ENCODE measurements at regions not wholly inside any gene's neighbourhood (a gene's known extent, or its start where the extent isn't known, plus 50 kb on each side); places are given as distances from the start of the nearest gene placed in this dataset.
"Not testable (repeated sequence)": the region's sequence is repeated elsewhere in the genome, so short reads cannot be mapped to it uniquely, and the experiment has no call there.

- no peak for DNase-seq
Observed at GRCh38 chr12:58069268-58069963, 128.0 kb downstream of the ATP23 start.

GRCh38 chr12:58071994-58072393, 130.6 kb downstream of the ATP23 start:
- DNase-seq, result no peak

- no peak for DNase-seq
Observed at GRCh38 chr12:58074259-58074658, 132.9 kb downstream of the ATP23 start.

- no peak for DNase-seq
Observed at GRCh38 chr12:58079806-58080205, 138.4 kb downstream of the ATP23 start.

GRCh38 chr12:58081488-58081887, 140.1 kb downstream of the ATP23 start:
- DNase-seq, result no peak

GRCh38 chr12:58082996-58083395, 141.6 kb downstream of the ATP23 start:
- no peak for DNase-seq

GRCh38 chr12:58086006-58086405, 144.6 kb downstream of the ATP23 start:
- DNase-seq, result no peak

GRCh38 chr12:58086930-58087329, 145.6 kb downstream of the ATP23 start:
- DNase-seq, result no peak

GRCh38 chr12:58087423-58088127, 146.2 kb downstream of the ATP23 start:
- no peak for DNase-seq

- no peak for DNase-seq
Observed at GRCh38 chr12:58089588-58089987, 148.2 kb downstream of the ATP23 start.

GRCh38 chr12:58090685-58091084, 149.3 kb downstream of the ATP23 start:
- DNase-seq, result no peak

GRCh38 chr12:58095002-58095401, 153.6 kb downstream of the ATP23 start:
- no peak for DNase-seq

- DNase-seq, result no peak
Observed at GRCh38 chr12:58097741-58098140, 156.4 kb downstream of the ATP23 start.

- DNase-seq, result no peak
Observed at GRCh38 chr12:58099476-58099875, 158.1 kb downstream of the ATP23 start.

GRCh38 chr12:58104351-58104755, 163.0 kb downstream of the ATP23 start:
- DNase-seq, result no peak

GRCh38 chr12:58105225-58106119, 164.1 kb downstream of the ATP23 start:
- no peak for DNase-seq

- DNase-seq, result no peak
Observed at GRCh38 chr12:58106195-58106594, 164.8 kb downstream of the ATP23 start.

- DNase-seq, result no peak
Observed at GRCh38 chr12:58117201-58117600, 175.8 kb downstream of the ATP23 start.

- DNase-seq, result no peak
Observed at GRCh38 chr12:58117667-58118066, 176.3 kb downstream of the ATP23 start.

GRCh38 chr12:58125761-58126160, 184.4 kb downstream of the ATP23 start:
- DNase-seq, result not testable (repeated sequence)

- DNase-seq, result no peak
Observed at GRCh38 chr12:58131986-58132755, 190.8 kb downstream of the ATP23 start.

- DNase-seq, result no peak
Observed at GRCh38 chr12:58138424-58138823, 197.1 kb downstream of the ATP23 start.

- DNase-seq, result no peak
Observed at GRCh38 chr12:58139894-58140293, 198.5 kb downstream of the ATP23 start.
